ENCODE measurements at regions not wholly inside any gene's neighbourhood (a gene's known extent, or its start where the extent isn't known, plus 50 kb on each side); places are given as distances from the start of the nearest gene placed in this dataset.

- TF ChIP-seq MAFK (IDR thresholded peaks at IDR 0.05; ENCODE audit: low read depth, low read length): no peak
- TF ChIP-seq CHD2 (IDR thresholded peaks at IDR 0.05; ENCODE audit: low read length): no peak
- TF ChIP-seq RAD21 (IDR thresholded peaks at IDR 0.05 in 1 of 2, conservative IDR thresholded peaks at IDR 0.05 in 1 of 2; ENCODE audit: low read depth in 2 of 2, low read length in 2 of 2): no peak
- TF ChIP-seq EGR1 (IDR thresholded peaks at IDR 0.05; ENCODE audit: borderline replicate concordance, low read depth, low read length): no peak
- no peak for TF ChIP-seq BCL11A (IDR thresholded peaks at IDR 0.05; ENCODE audit: low read depth in 2 of 2, low read length in 2 of 2)
Measured at GRCh38 chr17:71187145-71187878, 933.5 kb upstream of the SOX9 start (continued).
